Endodermal cell (in vitro differentiated cells): ENCODE measurements at regions not wholly inside any gene's neighbourhood (a gene's known extent, or its start where the extent isn't known, plus 50 kb on each side); places are given as distances from the start of the nearest gene placed in this dataset.

ENCODE experiments used
- DNase-seq: peaks from one replicate; pipeline ENCODE4 v3.0.0-alpha.2; 2017
- H3K27ac ChIP-seq: 2 replicates; pipeline ENCODE4 v1.5.1; 2013; ENCODE audit warnings: mild to moderate bottlenecking, low read depth, low read length, moderate library complexity
- H3K27me3 ChIP-seq: 2 replicates; pipeline ENCODE4 v1.6.1; 2013; ENCODE audit warnings: mild to moderate bottlenecking, low read length, moderate library complexity; ENCODE audit not compliant: insufficient read depth, control insufficient read depth, poor library complexity, severe bottlenecking
- H3K36me3 ChIP-seq: 2 replicates; pipeline ENCODE4 v1.7.0; 2013; ENCODE audit warnings: mild to moderate bottlenecking, low read length, moderate library complexity; ENCODE audit not compliant: control insufficient read depth, insufficient read depth
- H3K4me1 ChIP-seq: one replicate; pipeline ENCODE4 v1.7.0; 2013; ENCODE audit warnings: low read length; ENCODE audit not compliant: control insufficient read depth, insufficient read depth
- H3K4me3 ChIP-seq: 2 replicates; pipeline ENCODE4 v1.5.1; 2013; ENCODE audit warnings: mild to moderate bottlenecking, low read length, moderate library complexity
- H3K9ac ChIP-seq: 2 replicates; pipeline ENCODE4 v1.6.1; 2013; ENCODE audit warnings: mild to moderate bottlenecking, low read length, moderate library complexity; ENCODE audit not compliant: poor library complexity, severe bottlenecking; ENCODE audit errors: extremely low read depth
- H3K9me3 ChIP-seq: 2 replicates; pipeline ENCODE4 v1.6.1; 2013; ENCODE audit warnings: mild to moderate bottlenecking, low read length, moderate library complexity; ENCODE audit not compliant: control insufficient read depth
- H3K27ac Mint-ChIP-seq: 2 replicates; pipeline ENCODE4 v1.8.0; 2020; ENCODE audit warnings: mixed read lengths
- H3K27me3 Mint-ChIP-seq: 2 replicates; pipeline ENCODE4 v1.8.0; 2021; ENCODE audit warnings: mild to moderate bottlenecking, mixed read lengths; ENCODE audit not compliant: insufficient read depth
- H3K36me3 Mint-ChIP-seq: 2 replicates; pipeline ENCODE4 v1.8.0; 2020; ENCODE audit warnings: low read depth, mixed read lengths
- H3K4me1 Mint-ChIP-seq: 2 replicates; pipeline ENCODE4 v1.8.0; 2020; ENCODE audit warnings: mixed read lengths
- H3K4me3 Mint-ChIP-seq: 2 replicates; pipeline ENCODE4 v1.8.0; 2020; ENCODE audit warnings: mild to moderate bottlenecking, moderate library complexity, mixed read lengths
- H3K9me3 Mint-ChIP-seq: 2 replicates; pipeline ENCODE4 v1.8.0; 2020; ENCODE audit warnings: mild to moderate bottlenecking, mixed read lengths
- CTCF ChIP-seq: fragments of 200-600 bp; sonication (generic); conservative IDR thresholded peaks from 2 replicates; pipeline ENCODE4 v1.5.0; 2021; ENCODE audit warnings: antibody characterized with exemption, mild to moderate bottlenecking
- WGBS, 2 experiments: methylation state at CpG; one replicate each; pipeline versions ENCODE4 v1.1.5 to v1.1.7; 2013; ENCODE audit warnings: missing lambda C conversion rate in 2 of 2, mixed read lengths in 1 of 2; ENCODE audit not compliant: insufficient coverage in 1 of 2, insufficient read length in 1 of 2; 5-methylcytosine and 5-hydroxymethylcytosine counted together

GRCh38 chr16:11491524-11491923 is 95.2 kb downstream of the LITAF start:
- Mint-ChIP-seq H3K27me3 (no peaks in the 10 kb centered on the region), H3K4me3 (no peak overlapping the region)

GRCh38 chr16:11492808-11493530 is 93.8 kb downstream of the LITAF start:
- no peak for DNase-seq
- no peak for TF ChIP-seq CTCF
- peaks cover 5% of the 10 kb centered on the region for H3K4me1 Mint-ChIP-seq
- peaks cover 15% of the 10 kb centered on the region for H3K9me3 Mint-ChIP-seq
- H3K4me1 ChIP-seq: no peaks in the 10 kb centered on the region
- H3K9me3 ChIP-seq: peaks cover 8% of the 10 kb centered on the region
- H3K9ac ChIP-seq: no peak overlapping the region
- H3K27me3 Mint-ChIP-seq: no peaks in the 10 kb centered on the region
- no peak overlapping the region for H3K27ac Mint-ChIP-seq
- whole genome bisulfite sequencing, 2 experiments: 96 to 98% methylated on average over 3 to 4 of the region's 4 CpGs
- H3K4me3 ChIP-seq: peak overlapping the region; percentile 36
- no peaks in the 10 kb centered on the region for H3K27me3 ChIP-seq
- no peaks in the 10 kb centered on the region for H3K36me3 ChIP-seq
- H3K36me3 Mint-ChIP-seq: no peaks in the 10 kb centered on the region
- no peak overlapping the region for H3K27ac ChIP-seq
- no peak overlapping the region for H3K4me3 Mint-ChIP-seq

More at GRCh38 chr16:11491524-11491923, 95.2 kb downstream of the LITAF start:
- Mint-ChIP-seq H3K9me3 (peaks cover 15% of the 10 kb centered on the region), H3K36me3 (no peaks in the 10 kb centered on the region), H3K4me1 (no peaks in the 10 kb centered on the region), H3K27ac (no peak overlapping the region)
- no peaks in the 10 kb centered on the region for H3K4me1 ChIP-seq
- no peaks in the 10 kb centered on the region for H3K36me3 ChIP-seq
- DNase-seq: no peak
- no peak overlapping the region for H3K27ac ChIP-seq
- H3K9ac ChIP-seq: no peak overlapping the region
- TF ChIP-seq CTCF: no peak
- H3K4me3 ChIP-seq: no peak overlapping the region
- peaks cover 8% of the 10 kb centered on the region for H3K9me3 ChIP-seq
- 93 to 100% methylated on average over 4 to 6 of the region's 6 CpGs for WGBS, 2 experiments
- no peaks in the 10 kb centered on the region for H3K27me3 ChIP-seq

- Histone ChIP-seq H3K4me3 (peak overlapping the region; percentile 36), H3K9ac (no peak overlapping the region), H3K36me3 (no peaks in the 10 kb centered on the region), H3K27ac (no peak overlapping the region), H3K27me3 (no peaks in the 10 kb centered on the region), H3K4me1 (no peaks in the 10 kb centered on the region), H3K9me3 (peaks cover 8% of the 10 kb centered on the region)
- H3K36me3 Mint-ChIP-seq: no peaks in the 10 kb centered on the region
- H3K4me1 Mint-ChIP-seq: peaks cover 6% of the 10 kb centered on the region
- H3K27ac Mint-ChIP-seq: no peak overlapping the region
- no peak for DNase-seq
- WGBS, 2 experiments: 80 to 92% methylated on average over 1 to 9 of the region's 20 CpGs
- no peaks in the 10 kb centered on the region for H3K27me3 Mint-ChIP-seq
- no peak overlapping the region for H3K4me3 Mint-ChIP-seq
- no peak for TF ChIP-seq CTCF
- H3K9me3 Mint-ChIP-seq: peaks cover 15% of the 10 kb centered on the region
These were observed 93.2 kb downstream of the LITAF start for GRCh38 chr16:11493531-11493929.
